ENCODE measurements at regions not wholly inside any gene's neighbourhood (a gene's known extent, or its start where the extent isn't known, plus 50 kb on each side); places are given as distances from the start of the nearest gene placed in this dataset.

- no peak for TF ChIP-seq CTCF (IDR thresholded peaks at IDR 0.05)
- no peak for TF ChIP-seq POLR2A (IDR thresholded peaks at IDR 0.05)
Observed at GRCh38 chr7:46385662-46386309, 464.7 kb upstream of the IGFBP3 start.
